Keratinocyte (primary cell): ENCODE measurements at regions not wholly inside any gene's neighbourhood (a gene's known extent, or its start where the extent isn't known, plus 50 kb on each side); places are given as distances from the start of the nearest gene placed in this dataset.

Source experiments
- DNase-seq: peaks from one replicate; pipeline ENCODE4 v3.0.0-alpha.2; 2011; ENCODE audit warnings: low read depth, missing footprints, low spot score
- FAIRE-seq: peaks from 2 replicates; lab custom pipeline; 2011; peaks lifted over from hg19 to GRCh38; lab: Jason Lieb, UNC
- H2AFZ ChIP-seq: 2 replicates; pipeline ENCODE4 v1.6.0; 2012; ENCODE audit warnings: low read length, control low read depth, inconsistent platforms; ENCODE audit not compliant: control insufficient read depth
- H3K27ac ChIP-seq: 2 replicates; pipeline ENCODE4 v1.5.1; 2011; ENCODE audit warnings: low read length; ENCODE audit not compliant: control insufficient read depth, insufficient read depth
- H3K27me3 ChIP-seq: 3 replicates; pipeline ENCODE4 v1.6.0; 2011; ENCODE audit warnings: low read length; ENCODE audit not compliant: control insufficient read depth, insufficient read depth; ENCODE audit errors: extremely low read depth
- H3K36me3 ChIP-seq, 2 experiments: 2 replicates in 1 of 2; 3 replicates in 1 of 2; pipeline ENCODE4 v1.5.1; 2011; ENCODE audit warnings: low read length in 2 of 2, mild to moderate bottlenecking in 1 of 2; ENCODE audit not compliant: control insufficient read depth in 2 of 2, insufficient read depth in 2 of 2; ENCODE audit errors: extremely low read depth in 1 of 2
- H3K4me1 ChIP-seq: 3 replicates; pipeline ENCODE4 v1.5.1; 2011; ENCODE audit warnings: low read length; ENCODE audit not compliant: control insufficient read depth, insufficient read depth; ENCODE audit errors: extremely low read depth
- H3K4me2 ChIP-seq: 3 replicates; pipeline ENCODE4 v1.6.0; 2011; ENCODE audit warnings: low read depth, low read length; ENCODE audit not compliant: control insufficient read depth, insufficient read depth; ENCODE audit errors: extremely low read depth
- H3K4me3 ChIP-seq, 3 experiments: fragments of 200-600 bp in 1 of 3; sonication (generic) in 1 of 3; 2 replicates in 2 of 3; 3 replicates in 1 of 3; pipeline ENCODE4 v1.5.1; 2011 to 2016; ENCODE audit warnings: low read length in 3 of 3, mild to moderate bottlenecking in 3 of 3, control low read depth in 2 of 3, inconsistent platforms in 1 of 3, low read depth in 1 of 3, mixed read lengths in 1 of 3, mixed run types in 1 of 3, moderate library complexity in 1 of 3; ENCODE audit not compliant: control insufficient read depth in 2 of 3, insufficient read depth in 2 of 3; ENCODE audit errors: extremely low read depth in 1 of 3
- H3K79me2 ChIP-seq: 2 replicates; pipeline ENCODE4 v1.6.0; 2012; ENCODE audit warnings: low read length; ENCODE audit not compliant: control insufficient read depth, insufficient read depth
- H3K9ac ChIP-seq: 3 replicates; pipeline ENCODE4 v1.6.0; 2011; ENCODE audit warnings: low read length; ENCODE audit not compliant: control insufficient read depth, insufficient read depth; ENCODE audit errors: extremely low read depth
- H3K9me1 ChIP-seq: 3 replicates; pipeline ENCODE4 v1.6.0; 2011; ENCODE audit warnings: low read length; ENCODE audit not compliant: control insufficient read depth, insufficient read depth; ENCODE audit errors: extremely low read depth
- H3K9me3 ChIP-seq: 2 replicates; pipeline ENCODE4 v1.5.1; 2012; ENCODE audit warnings: low read depth, low read length; ENCODE audit not compliant: control insufficient read depth
- H4K20me1 ChIP-seq: 3 replicates; pipeline ENCODE4 v1.6.0; 2011; ENCODE audit warnings: low read length; ENCODE audit not compliant: control insufficient read depth, insufficient read depth; ENCODE audit errors: extremely low read depth
- CTCF ChIP-seq, 3 experiments: IDR thresholded peaks in 1 of 3; conservative IDR thresholded peaks in 1 of 3; optimal IDR thresholded peaks in 1 of 3; 2 replicates in 2 of 3; 3 replicates in 1 of 3; pipeline versions ENCODE3 to v1.5.1; 2011; ENCODE audit warnings: low read length in 3 of 3, mild to moderate bottlenecking in 3 of 3, moderate library complexity in 2 of 3, control low read depth in 1 of 3, inconsistent platforms in 1 of 3; ENCODE audit not compliant: insufficient read depth in 2 of 3; ENCODE audit errors: extremely low read depth in 1 of 3
- EZH2 ChIP-seq: IDR thresholded peaks from one replicate; pipeline ENCODE4 v1.6.1; 2012; ENCODE audit warnings: inconsistent platforms, mild to moderate bottlenecking, low read length, moderate library complexity
- dilution Hi-C: fragments of 300-500 bp; cut with MboI; formaldehyde crosslinking; loops from one replicate; pipeline ENCODE4 v1.7.0; 2020; ENCODE audit warnings: low sequenced_read_pairs; ENCODE audit not compliant: extremely low pct_ligation_motif_present

DNA sequence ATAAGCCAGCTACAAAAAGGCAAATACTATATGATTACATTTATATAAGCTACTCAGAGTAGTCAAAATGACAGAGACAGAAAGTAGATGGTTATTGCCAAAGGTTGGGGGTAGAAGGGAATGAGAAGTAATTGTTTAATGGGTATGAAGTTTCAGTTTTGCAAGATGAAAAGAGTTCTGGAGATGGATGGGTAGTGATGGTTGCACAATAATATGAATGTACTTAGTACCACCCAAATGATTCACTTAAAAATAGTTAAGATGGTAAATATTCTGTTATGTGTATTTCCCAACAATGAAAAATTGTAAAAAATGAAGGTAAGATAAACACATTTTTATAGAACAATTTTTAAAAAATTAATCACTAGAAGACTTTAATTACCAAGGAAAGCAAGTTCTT, 448.4 kb downstream of the ADCYAP1 start:
- Histone ChIP-seq H2AFZ (no peak overlapping the region), H3K4me1 (no peaks in the 10 kb centered on the region), H3K36me3 (no peaks in the 10 kb centered on the region), H3K4me3 (no peak overlapping the region), H3K9me1 (no peaks in the 10 kb centered on the region), H3K27me3 (no peaks in the 10 kb centered on the region), H3K9me3 (peaks cover 4% of the 10 kb centered on the region), H3K9ac (no peak overlapping the region), H4K20me1 (no peaks in the 10 kb centered on the region), H3K79me2 (no peaks in the 10 kb centered on the region), H3K27ac (no peak overlapping the region), H3K4me2 (no peak overlapping the region)
- no peak for FAIRE-seq
- no peak for TF ChIP-seq CTCF (optimal IDR thresholded peaks at IDR 0.05 in 1 of 3, IDR thresholded peaks at IDR 0.05 in 1 of 3, conservative IDR thresholded peaks at IDR 0.05 in 1 of 3; ENCODE audit: extremely low read depth in 1 of 3, insufficient read depth in 2 of 3, low read length in 3 of 3)
- no peak for TF ChIP-seq EZH2
- dilution Hi-C loops: no loop called here
- DNase-seq: no peak

GRCh38 chr18:1357724-1358123, 453.1 kb downstream of the ADCYAP1 start:
- Histone ChIP-seq H3K9ac (no peak overlapping the region), H3K79me2 (no peaks in the 10 kb centered on the region), H3K36me3 (no peaks in the 10 kb centered on the region), H3K27me3 (no peaks in the 10 kb centered on the region), H2AFZ (no peak overlapping the region), H3K4me2 (no peak overlapping the region), H3K4me1 (no peaks in the 10 kb centered on the region), H3K27ac (no peak overlapping the region), H3K9me1 (no peaks in the 10 kb centered on the region), H4K20me1 (no peaks in the 10 kb centered on the region), H3K9me3 (peaks cover 2% of the 10 kb centered on the region), H3K4me3 (no peak overlapping the region)
- dilution Hi-C loops: no loop called here
- FAIRE-seq (no peak), DNase-seq (no peak)
- no peak for TF ChIP-seq CTCF (optimal IDR thresholded peaks at IDR 0.05 in 1 of 3, IDR thresholded peaks at IDR 0.05 in 1 of 3, conservative IDR thresholded peaks at IDR 0.05 in 1 of 3; ENCODE audit: extremely low read depth in 1 of 3, insufficient read depth in 2 of 3, low read length in 3 of 3)
- no peak for TF ChIP-seq EZH2
